CD4-positive, alpha-beta T cell treated with Interleukin-21 for 1 hour (primary cell): ENCODE measurements at regions not wholly inside any gene's neighbourhood (a gene's known extent, or its start where the extent isn't known, plus 50 kb on each side); places are given as distances from the start of the nearest gene placed in this dataset.

Source experiments
- DNase-seq: peaks from one replicate; pipeline ENCODE4 v3.0.0-alpha.2; 2020

DNA sequence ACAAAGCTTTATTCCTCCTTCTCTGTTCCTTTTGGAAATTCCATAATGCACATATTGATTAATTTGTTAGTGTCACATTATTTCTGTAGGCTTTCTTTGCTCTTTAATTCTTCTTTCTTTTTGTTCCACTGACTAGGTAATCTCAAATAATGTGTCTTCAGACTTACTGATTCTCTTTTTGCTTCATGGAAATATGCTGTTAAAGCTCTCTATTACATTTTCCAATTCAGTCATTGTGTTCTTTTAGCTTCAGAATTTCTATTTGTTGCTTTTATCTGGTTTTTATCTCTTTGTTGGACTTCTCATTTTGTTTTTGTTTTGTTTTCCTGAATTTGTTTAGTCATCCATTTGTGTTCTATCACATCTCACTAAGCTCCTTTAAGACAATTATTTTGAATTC lies 147.0 kb upstream of the EOMES start:
- DNase-seq, result no peak

DNA sequence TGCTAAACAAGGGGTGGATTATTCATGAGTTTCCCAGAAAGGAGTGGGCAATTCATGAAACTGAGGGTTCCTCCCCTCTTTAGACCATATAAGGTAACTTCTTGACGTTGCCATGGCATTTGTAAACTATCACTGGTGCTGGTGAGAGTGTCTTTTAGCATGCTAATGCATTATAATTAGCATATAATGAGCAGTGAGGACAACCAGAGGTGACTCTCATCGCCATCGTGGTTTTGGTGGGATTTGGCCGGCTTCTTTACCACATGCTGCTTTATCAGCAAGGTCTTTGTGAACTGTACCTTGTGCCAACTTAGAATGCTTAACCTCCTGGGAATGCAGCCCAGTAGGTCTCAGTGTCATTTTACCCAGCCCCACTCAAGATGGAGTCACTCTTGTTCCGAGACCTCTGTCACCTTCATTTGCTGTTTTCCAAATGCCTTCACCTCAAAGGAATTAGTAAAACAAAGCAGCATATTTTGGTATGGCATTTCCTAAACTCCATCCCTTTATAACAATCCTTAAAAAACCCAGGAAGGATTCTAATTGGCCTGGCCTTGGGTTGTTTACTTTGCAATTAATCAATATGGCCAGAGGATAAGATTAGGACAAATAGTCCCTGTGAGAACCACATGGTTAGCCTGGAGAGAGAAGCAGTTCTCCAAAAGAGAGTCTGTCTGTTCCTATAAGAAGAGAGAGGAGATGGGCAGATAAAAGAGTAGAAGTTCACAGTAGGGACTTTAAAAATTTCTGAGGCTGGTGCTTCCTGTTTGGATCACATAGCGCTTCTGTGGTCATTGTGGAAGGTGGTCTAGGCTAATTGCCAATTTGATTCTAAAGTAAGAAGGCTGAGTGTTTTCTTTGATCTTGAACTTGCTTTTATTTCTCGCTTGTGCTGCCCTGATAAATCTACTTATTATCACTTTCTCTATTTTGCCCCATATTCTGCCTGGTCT lies 155.2 kb upstream of the EOMES start:
- DNase-seq, result peak; percentile 24

DNA sequence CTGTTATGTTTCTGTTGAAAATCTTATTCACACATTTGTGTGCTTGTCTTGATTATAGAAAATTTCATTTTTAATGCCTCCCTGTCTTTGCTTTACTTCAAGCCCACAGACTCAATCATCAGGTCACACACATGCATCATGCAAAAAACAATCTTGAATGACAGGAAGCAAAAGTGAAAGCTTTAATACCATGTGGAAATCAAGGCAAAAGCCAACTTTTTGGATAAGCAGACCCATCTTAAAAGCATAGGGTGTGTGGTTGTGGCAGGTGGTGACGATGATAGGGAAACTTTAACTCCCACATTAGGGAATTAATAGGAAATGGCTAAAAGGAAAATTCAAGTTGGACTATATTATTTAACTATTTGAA lies 155.9 kb upstream of the EOMES start:
- peak; percentile 4 for DNase-seq

DNA sequence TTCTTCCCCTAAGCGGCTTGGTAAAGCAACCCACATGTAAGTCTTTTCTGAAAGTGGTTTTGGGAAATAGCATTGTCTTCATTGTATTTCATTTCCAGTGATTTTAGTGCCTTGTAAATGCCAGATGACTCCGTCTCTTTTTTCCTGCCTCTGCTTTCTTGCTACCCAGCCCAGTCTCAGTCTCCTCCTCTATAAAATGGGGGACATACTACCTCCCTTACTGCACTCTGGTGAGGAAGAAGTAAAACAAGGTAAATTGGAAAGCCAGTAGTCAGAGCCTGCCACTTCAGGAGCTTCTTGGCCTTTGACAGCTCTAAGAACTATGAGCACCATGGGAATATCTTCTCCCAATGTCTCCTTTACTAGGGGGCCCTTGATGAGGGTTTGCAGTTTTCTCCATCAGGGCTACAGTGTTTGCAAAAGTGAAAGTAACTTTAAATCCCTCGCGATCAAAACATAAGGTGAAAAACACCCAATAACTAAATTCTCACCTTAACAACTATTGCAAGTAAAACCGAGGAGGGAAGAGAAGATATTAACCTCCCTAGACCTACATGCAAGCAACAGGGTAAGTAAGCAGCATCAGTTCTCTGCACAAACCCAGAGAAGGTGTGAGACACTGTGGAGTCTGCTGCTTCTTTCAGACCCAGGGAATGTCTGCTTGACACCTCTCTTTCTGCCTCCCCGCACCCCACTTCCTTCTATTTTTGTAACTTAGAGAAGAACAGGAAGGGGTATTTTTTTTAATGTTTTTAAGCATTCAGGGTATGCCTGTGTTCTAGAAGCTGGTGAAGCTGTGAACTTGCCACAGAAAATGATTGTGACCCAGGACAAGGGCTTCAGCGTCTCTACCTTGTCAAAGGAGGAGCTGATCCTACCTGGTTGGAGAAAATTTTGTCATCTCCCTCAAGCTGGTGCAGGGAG lies 159.1 kb upstream of the EOMES start:
- DNase-seq, result peak; percentile 69

DNA sequence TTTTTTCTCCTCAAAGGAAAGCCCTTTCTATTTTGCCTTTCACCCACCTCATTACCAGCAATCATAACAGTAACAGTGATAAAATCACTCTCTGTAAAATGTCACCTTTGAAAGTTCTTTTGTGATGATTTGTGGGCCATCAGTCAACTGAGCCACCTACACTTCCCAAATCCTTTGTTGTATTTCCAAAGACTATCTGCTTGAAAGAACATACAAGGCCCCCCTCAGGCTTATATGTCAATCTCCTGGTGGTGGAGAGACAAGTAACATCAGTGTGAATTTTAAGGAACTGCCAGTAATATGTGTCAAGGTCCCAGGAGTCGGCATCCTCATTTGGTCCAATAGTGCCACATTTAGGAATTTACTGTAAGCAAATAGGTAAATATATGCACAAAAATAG lies 161.1 kb upstream of the EOMES start:
- no peak for DNase-seq

DNA sequence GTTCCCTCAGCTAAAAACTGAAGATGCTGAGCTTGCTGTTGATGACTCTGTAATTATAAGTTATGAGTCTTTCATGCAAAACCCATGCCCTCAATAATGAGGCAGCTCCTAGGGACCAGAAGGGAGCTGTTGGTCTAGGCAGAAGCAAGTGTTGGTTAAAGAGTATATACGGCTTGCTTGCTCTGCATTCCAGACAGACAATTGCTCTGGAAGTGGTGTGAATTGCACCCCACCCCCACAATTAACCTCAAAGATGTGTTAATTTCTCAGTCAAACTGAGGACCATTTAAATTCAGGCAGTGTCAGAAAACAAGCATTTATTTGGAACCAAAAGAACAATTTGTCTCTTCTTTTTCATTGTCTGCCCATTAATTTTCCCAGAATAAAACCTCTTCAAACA lies 163.5 kb upstream of the EOMES start:
- no peak for DNase-seq

DNA sequence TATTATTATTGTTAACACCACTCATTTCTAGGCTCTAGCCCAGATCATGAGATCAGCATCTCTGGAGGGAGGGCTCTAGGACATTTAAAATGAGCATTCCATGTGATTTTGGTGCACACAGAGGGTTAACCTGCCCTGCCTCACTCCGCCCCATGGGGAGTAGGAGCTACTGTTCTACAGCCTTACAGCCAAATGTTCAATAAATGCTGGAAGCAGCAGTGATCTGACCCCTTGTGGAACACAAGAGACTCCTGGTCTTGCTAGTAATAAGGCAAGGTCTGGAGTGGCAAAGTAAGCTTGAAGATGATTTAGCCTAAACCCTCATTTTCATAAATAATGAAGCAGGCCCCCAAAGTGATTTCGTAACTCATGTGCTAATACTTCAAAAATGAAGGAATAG lies 166.4 kb upstream of the EOMES start:
- peak; percentile 11 for DNase-seq

DNA sequence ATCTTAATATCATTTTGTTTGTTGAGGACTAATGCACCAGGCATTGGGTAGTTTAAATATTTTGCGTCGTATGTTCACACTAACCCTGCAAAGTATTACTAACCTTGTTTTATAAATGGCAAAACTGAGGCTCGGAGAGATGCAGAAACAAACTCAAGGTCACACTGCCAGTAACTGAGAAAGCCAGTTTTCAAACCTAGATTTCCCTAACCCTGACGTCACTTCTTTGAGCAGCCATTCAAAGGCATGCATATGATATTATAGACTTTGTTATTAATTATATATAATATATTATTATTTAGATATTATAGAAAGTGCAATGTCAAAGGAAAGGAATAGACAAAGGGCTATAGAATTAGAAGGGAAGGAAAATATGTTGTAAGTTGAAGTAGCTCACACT lies 167.6 kb upstream of the EOMES start:
- DNase-seq, result no peak

DNA sequence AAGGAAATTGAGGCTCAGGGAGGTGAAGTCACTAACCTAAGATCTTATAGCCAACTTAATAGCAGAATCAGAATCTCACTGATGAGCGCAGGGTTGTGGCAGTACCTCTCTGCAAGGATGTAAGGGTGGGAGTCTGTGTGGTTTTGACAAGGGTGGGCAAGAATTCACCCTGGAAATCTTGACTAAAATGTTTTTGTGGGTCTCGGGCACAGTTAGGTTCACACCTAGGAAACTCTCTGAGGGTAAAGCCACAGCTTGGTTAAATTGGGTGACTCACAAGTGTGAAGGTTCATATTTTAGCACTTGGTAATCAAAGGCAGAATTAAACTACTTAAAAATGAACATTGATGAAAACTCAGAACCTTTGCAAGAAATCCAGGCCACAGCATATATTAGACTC lies 178.2 kb upstream of the EOMES start:
- peak; percentile 50 for DNase-seq

DNA sequence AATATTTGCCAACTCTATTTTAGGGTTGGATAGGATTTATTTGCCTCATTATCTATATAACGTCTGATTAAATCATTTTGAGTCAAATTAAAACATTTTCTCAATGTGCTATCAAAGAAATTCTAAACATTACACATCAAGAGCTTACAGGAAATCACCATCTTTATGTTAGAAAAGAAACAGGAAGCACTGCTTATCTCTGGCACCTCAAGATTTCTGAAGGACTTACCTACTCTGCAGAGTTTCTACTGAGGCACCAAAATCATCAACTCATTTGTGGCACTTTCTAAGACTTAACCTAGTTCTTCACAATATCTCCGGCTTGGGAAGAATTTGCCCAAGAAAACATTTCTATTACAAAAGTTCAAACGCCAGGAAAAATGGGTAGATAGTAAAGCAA lies 181.3 kb upstream of the EOMES start:
- DNase-seq, result peak; percentile 37

DNA sequence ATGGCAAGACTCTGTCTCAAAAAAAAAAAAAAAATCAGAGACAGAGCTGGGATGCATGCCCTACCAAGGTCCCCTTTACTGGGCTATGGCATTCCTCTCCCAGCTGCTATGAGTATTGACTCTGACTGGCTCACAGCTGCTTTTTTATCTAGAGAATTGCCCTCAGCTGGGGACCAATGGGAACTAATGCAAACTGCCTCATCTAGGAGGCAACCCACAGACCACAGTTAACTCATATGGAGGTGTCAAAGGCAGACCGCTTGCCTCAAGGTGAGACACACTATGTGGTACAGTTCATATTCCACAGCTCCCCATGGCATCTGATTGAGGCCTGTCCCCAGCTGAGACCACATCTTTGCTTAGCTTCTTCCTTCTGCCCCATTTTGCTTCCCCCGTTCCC lies 183.5 kb upstream of the EOMES start:
- DNase-seq, result peak; percentile 49

DNA sequence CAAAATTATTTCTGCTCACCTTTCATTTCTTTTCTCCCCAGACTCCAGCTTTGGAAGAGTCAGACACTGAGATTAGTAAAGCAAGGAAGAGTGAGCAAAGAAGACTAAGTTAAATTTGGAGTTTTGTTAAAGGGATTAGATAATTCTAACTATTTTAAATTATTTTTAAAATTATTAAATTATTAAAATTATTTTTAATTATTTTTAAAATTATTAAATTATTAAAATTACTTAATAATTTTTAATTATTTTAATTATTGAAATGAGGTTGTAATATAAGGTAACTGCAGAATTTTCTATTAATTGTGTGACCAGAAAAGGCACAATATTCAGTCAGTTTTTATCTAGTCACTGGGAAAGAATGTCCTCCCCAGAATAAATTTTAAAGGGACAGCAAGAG lies 185.0 kb upstream of the EOMES start:
- DNase-seq, result no peak

DNA sequence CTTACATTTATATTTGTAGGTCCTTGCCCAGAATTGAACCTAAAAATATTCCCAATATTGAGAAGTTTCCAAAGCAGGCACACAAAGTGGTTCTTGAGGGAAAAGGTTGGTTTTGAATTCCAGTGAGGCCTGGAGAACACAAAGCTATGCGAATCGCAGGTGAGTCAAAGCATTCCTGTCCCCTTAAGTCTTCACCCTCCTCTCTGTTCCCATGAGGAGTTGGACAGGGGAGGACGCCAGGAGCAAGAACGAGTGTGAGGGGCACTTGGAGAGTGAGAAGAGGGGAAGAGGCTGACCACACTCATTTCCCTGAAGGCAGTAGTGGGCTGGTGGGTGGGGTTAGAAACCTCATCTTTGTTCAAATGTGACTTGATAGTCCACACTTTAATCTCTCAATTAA lies 185.8 kb upstream of the EOMES start:
- DNase-seq, result no peak

DNA sequence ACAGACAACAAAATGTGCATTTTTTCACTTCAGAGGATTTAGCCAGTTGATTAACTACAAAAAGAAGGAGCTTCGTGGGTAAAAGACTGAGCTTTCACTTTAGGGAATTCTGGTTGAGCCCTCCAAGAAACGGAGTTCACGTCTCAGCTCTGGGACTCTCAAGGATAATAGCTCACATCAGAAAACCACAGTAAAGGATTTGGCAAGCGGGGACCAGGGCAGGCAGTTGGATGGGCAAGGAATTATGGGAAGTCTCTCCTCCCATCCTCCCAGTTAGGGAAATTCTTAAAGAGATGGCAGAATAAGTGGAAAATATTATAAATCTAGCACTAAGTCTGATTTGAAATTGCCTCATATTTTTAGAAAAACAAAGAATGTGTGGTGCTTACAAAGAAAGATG lies 188.3 kb upstream of the EOMES start:
- DNase-seq, result no peak

DNA sequence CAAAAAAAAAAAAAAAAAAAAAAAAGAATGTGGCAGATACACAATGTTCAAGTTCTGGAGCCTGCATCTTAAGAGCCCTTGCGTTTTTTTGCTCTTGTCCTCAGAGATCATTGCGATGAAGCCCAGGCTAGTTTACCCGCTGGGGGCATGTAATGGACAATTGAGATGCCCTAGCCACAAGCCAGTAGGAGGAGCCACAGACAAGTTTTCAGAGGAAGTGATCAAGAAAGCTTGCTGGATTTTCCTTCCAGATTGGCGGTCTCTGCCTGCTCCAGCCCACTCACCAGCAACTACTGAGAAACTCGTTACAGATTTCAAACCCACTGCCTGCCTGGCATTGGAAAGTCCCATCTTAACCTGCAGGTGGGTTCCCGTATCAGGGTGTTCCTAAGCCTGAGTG lies 192.1 kb upstream of the EOMES start:
- peak; percentile 8 for DNase-seq

DNA sequence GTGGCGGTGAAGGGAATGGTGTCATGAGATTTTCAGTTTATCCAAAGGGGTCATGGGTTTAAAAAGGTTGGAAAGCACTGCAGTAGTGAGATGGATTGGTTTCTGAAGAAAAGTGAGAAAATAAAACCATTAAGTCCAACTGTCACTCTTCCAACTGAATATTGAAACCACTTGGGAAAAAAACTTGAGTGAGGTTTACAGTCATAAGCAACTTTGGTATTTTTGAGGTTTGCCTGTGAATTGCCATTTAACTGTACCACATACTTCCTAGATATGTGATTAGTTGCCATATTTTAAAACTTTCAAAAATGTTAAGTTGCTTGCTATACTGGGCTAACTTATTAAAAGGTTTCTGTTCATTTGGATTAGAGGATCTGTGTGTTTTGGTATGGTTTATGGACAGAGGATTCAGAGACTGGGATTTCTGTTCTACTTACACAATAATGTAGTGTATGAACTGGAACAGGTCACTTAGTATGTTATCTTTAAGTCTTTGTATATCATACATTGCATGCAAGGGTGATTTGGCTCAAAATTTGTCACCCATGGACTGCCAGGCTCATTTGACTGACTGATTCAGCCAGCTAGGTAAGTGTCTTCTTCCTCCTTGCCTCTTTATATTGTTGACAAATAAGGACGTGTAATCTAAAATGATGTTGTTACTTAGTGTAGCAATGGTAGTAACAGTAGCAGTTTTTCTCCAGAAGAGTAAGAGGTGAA lies 201.4 kb upstream of the EOMES start:
- DNase-seq, result no peak

DNA sequence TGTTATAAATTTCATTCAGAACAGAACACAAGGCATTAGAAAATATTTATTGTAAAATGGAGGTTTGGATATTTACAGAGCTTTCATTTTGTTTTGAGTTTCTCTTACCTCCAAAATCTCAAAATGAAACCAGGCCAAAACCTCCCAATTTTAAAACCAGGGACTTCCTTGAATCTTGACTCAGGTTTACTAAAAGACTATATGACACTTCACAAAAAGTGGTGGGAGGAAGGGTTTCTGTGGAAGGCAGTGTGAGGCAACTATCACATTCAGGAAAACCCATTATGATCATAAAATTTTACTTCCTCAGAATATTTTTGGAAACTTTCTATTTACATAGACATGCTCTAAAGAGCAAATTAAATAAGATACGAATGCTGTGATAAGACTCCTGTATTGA lies 205.8 kb upstream of the EOMES start:
- DNase-seq, result no peak

DNA sequence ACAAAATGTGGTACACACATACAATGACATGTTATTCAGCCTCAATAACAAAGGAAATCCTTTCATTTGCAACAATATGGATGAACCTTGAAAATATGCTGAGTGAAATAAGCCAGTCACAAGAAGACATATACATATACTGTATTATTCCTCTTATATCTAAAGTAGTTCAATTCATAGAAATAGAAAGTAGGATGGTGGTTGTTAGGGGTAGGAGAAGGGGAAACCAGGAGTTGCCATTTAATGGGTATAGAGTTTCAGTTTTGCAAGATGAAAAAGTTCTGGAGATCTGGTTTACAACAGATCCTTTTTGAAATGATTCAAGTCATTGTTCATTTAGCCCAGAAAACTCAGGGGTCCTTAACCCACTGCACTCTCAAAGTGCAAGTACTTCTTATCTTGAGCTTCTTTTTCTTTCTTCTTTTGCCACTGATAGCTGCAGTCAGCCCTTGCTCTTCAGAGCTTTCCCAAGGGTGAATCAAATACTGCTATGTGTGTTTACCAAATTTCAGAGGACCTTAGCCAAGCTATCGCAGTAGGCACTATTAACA lies 208.0 kb upstream of the EOMES start:
- DNase-seq, result no peak

DNA sequence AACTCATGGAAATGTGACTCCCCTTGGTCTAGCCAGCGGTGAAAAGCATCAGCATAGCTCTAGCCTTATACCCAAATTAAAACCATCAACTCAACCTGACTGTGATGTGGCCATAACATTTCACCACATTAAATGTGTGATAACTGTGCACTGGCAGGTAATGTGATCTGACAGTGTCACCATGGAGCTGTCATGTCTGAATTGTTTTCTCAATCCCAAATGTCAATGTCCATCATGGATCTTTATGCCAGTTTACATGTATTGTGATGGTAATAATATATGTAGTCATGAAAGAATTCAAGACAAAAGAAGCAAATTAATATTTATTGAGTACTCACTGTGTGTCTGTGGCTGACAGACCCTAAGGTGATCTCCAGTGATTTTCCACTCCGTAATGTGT lies 213.4 kb upstream of the EOMES start:
- DNase-seq, result no peak

DNA sequence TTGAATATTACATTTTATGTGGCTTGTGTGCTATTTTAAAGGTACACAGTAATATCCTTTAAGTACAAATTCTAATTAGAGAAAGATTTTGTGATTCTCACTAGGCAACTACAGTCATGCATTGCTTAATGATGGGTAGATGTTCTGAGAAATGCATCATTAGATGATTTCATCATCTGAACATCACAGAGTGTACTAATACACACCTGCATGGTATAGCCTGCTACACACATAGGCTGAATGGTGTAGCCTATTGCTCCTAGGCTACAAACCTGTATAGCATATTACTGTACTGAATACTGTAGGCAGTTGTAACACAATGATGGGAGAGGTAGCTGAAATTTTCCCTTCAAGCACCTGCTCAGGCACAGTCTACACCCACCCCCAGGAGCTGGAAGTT lies 217.4 kb upstream of the EOMES start:
- no peak for DNase-seq

DNA sequence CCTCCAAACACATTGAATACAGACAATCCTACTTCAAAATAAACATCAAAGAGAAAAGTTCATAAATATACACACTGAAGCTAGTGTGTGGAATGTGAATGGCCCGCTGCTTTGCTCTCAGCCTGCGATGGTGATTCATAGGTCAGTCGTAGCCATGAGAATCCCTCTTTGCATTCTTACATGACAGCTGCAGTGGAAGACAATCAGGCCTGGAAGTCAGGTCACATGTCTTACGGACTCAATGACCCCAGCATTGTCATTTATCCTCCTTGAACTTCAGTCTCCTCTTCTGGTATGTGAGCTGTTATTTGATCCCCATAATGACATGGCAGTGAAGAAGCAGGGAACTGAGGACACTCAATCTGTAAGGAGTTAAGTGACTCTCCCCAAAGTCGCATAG lies 217.8 kb upstream of the EOMES start:
- no peak for DNase-seq

DNA sequence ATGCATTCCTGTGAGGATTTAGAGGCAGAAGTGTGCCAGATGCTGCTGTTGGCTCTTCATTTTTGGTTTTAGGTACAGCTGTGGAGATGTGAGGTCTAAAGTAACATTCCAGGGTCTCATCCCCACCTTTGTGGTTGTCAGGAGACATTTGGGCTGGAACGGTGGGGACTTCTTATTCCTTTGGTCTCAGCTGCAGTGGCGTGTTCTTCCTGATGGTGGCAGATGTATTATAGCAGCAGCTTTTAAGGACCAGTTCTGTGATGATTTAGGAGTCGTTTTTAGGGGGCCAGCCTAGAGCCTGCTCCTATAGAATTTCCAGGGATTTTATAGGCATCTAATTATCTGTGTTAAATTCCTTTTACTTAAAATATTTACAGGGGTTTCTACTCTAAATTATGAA lies 221.0 kb upstream of the EOMES start:
- DNase-seq, result peak; percentile 12

DNA sequence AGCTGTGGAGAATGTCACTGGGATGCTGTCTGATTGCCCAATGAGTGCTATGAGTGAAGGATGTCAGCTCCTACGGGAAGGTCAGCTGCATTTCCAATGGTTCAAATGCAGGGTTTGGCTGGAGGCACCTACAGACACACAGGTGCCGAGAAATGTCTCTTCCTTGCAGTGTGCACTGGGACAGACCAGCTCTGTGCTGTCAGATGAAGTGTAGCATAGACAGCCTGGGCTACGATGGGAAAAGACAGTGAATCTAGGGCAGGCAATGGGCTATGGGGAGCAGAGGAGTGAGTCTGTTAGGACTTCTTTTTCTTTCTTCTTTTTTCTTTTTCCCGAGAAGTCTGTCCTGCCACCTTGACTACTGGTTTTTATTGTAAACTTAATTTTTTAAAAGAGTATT lies 223.1 kb upstream of the EOMES start:
- no peak for DNase-seq
